Endodermal cell (in vitro differentiated cells): ENCODE measurements at regions not wholly inside any gene's neighbourhood (a gene's known extent, or its start where the extent isn't known, plus 50 kb on each side); places are given as distances from the start of the nearest gene placed in this dataset.

Experiments used
- DNase-seq: peaks from one replicate; pipeline ENCODE4 v3.0.0-alpha.2; 2017
- H3K27ac ChIP-seq: 2 replicates; pipeline ENCODE4 v1.5.1; 2013; ENCODE audit warnings: mild to moderate bottlenecking, low read depth, low read length, moderate library complexity
- H3K27me3 ChIP-seq: 2 replicates; pipeline ENCODE4 v1.6.1; 2013; ENCODE audit warnings: mild to moderate bottlenecking, low read length, moderate library complexity; ENCODE audit not compliant: insufficient read depth, control insufficient read depth, poor library complexity, severe bottlenecking
- H3K36me3 ChIP-seq: 2 replicates; pipeline ENCODE4 v1.7.0; 2013; ENCODE audit warnings: mild to moderate bottlenecking, low read length, moderate library complexity; ENCODE audit not compliant: control insufficient read depth, insufficient read depth
- H3K4me1 ChIP-seq: one replicate; pipeline ENCODE4 v1.7.0; 2013; ENCODE audit warnings: low read length; ENCODE audit not compliant: control insufficient read depth, insufficient read depth
- H3K4me3 ChIP-seq: 2 replicates; pipeline ENCODE4 v1.5.1; 2013; ENCODE audit warnings: mild to moderate bottlenecking, low read length, moderate library complexity
- H3K9ac ChIP-seq: 2 replicates; pipeline ENCODE4 v1.6.1; 2013; ENCODE audit warnings: mild to moderate bottlenecking, low read length, moderate library complexity; ENCODE audit not compliant: poor library complexity, severe bottlenecking; ENCODE audit errors: extremely low read depth
- H3K9me3 ChIP-seq: 2 replicates; pipeline ENCODE4 v1.6.1; 2013; ENCODE audit warnings: mild to moderate bottlenecking, low read length, moderate library complexity; ENCODE audit not compliant: control insufficient read depth
- H3K27ac Mint-ChIP-seq: 2 replicates; pipeline ENCODE4 v1.8.0; 2020; ENCODE audit warnings: mixed read lengths
- H3K27me3 Mint-ChIP-seq: 2 replicates; pipeline ENCODE4 v1.8.0; 2021; ENCODE audit warnings: mild to moderate bottlenecking, mixed read lengths; ENCODE audit not compliant: insufficient read depth
- H3K36me3 Mint-ChIP-seq: 2 replicates; pipeline ENCODE4 v1.8.0; 2020; ENCODE audit warnings: low read depth, mixed read lengths
- H3K4me1 Mint-ChIP-seq: 2 replicates; pipeline ENCODE4 v1.8.0; 2020; ENCODE audit warnings: mixed read lengths
- H3K4me3 Mint-ChIP-seq: 2 replicates; pipeline ENCODE4 v1.8.0; 2020; ENCODE audit warnings: mild to moderate bottlenecking, moderate library complexity, mixed read lengths
- H3K9me3 Mint-ChIP-seq: 2 replicates; pipeline ENCODE4 v1.8.0; 2020; ENCODE audit warnings: mild to moderate bottlenecking, mixed read lengths
- CTCF ChIP-seq: fragments of 200-600 bp; sonication (generic); conservative IDR thresholded peaks from 2 replicates; pipeline ENCODE4 v1.5.0; 2021; ENCODE audit warnings: antibody characterized with exemption, mild to moderate bottlenecking
- WGBS, 2 experiments: methylation state at CpG; one replicate each; pipeline versions ENCODE4 v1.1.5 to v1.1.7; 2013; ENCODE audit warnings: missing lambda C conversion rate in 2 of 2, mixed read lengths in 1 of 2; ENCODE audit not compliant: insufficient coverage in 1 of 2, insufficient read length in 1 of 2; 5-methylcytosine and 5-hydroxymethylcytosine counted together

DNA sequence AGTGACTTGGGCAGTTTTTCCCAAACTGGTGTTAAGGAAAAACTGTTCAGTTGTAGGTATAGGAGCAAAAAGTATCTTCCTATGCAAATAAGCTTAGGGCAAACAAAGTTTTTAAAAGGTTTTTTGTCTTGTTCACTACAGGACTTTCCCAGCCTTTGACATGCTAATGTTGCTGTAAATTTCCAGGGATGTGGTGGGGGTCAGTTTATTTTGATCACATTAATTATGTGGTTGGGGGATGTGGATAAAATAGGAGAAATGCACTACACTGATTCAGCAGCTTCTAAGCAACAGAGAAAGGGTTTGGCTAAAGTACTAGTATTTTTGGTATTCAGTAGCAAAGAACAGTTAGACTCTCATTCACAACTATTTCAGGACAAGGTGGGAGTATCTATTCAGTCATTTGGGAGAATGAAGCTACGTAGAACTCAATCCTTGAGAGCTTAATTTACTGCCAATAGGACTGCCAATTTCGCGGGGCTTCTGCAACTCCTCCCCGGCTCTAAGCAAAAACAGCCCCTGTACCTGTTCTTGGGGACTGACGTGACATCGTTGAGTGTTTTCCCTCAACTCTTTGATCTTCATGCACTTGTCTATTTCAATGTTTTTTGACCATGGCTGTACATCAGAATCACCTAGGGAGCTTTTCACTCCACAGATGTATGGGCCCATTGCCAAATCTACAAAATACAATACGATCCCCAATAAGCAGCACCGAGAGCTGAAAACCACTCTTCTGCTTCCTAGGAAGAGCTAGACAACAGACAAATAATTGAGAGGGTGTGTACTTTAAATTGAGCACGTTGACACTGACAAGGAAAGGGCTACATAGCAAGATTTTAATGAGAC lies 94.8 kb upstream of the NHSL1 start:
- 58 to 63% methylated on average over 8 to 9 of the region's 9 CpGs for WGBS, 2 experiments
- no peaks in the 10 kb centered on the region for H3K9me3 ChIP-seq
- no peaks in the 10 kb centered on the region for H3K36me3 Mint-ChIP-seq
- H3K27me3 Mint-ChIP-seq: no peaks in the 10 kb centered on the region
- H3K4me3 ChIP-seq: no peak overlapping the region
- H3K27me3 ChIP-seq: no peaks in the 10 kb centered on the region
- H3K9ac ChIP-seq: no peak overlapping the region
- no peak overlapping the region for H3K27ac ChIP-seq
- H3K4me1 ChIP-seq: no peaks in the 10 kb centered on the region
- no peaks in the 10 kb centered on the region for H3K36me3 ChIP-seq
- DNase-seq: peak; percentile 55
- no peaks in the 10 kb centered on the region for H3K9me3 Mint-ChIP-seq
- H3K27ac Mint-ChIP-seq: peak overlapping the region; percentile 41
- H3K4me3 Mint-ChIP-seq: no peak overlapping the region
- no peak for TF ChIP-seq CTCF
- peaks cover 19% of the 10 kb centered on the region for H3K4me1 Mint-ChIP-seq

DNA sequence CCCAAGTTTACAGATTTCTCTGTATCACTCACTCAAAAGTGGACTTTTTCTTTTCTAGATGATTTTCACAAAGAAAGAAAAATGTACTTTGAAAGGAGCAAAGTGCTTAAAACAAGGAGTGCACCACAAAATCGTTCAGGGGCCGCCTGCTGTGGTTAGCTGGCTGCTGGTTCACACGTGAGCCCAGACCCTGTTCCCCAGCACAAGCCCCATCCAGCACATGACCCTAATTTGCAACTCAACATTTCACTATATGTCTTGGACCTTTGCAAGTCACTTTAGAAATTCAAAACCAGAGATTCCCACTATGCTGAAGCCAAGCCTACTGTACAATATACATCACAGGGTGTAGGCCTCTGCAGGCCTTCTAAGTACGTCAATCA lies 95.5 kb upstream of the NHSL1 start:
- Histone ChIP-seq H3K9ac (no peak overlapping the region), H3K27me3 (no peaks in the 10 kb centered on the region), H3K36me3 (no peaks in the 10 kb centered on the region), H3K4me3 (no peak overlapping the region), H3K27ac (no peak overlapping the region), H3K9me3 (no peaks in the 10 kb centered on the region), H3K4me1 (no peaks in the 10 kb centered on the region)
- H3K27ac Mint-ChIP-seq: no peak overlapping the region
- peaks cover 19% of the 10 kb centered on the region for H3K4me1 Mint-ChIP-seq
- no peaks in the 10 kb centered on the region for H3K36me3 Mint-ChIP-seq
- no peaks in the 10 kb centered on the region for H3K9me3 Mint-ChIP-seq
- H3K27me3 Mint-ChIP-seq: no peaks in the 10 kb centered on the region
- 84% methylated on average over 4 of the region's 4 CpGs; no CpG with 5 or more reads in 1 of the 2 experiments for WGBS, 2 experiments
- no peak for TF ChIP-seq CTCF
- no peak overlapping the region for H3K4me3 Mint-ChIP-seq
- peak; percentile 31 for DNase-seq

- no peak for DNase-seq
- no peak overlapping the region for H3K27ac Mint-ChIP-seq
- no peaks in the 10 kb centered on the region for H3K27me3 Mint-ChIP-seq
- Histone ChIP-seq H3K9me3 (no peaks in the 10 kb centered on the region), H3K27me3 (no peaks in the 10 kb centered on the region), H3K9ac (no peak overlapping the region), H3K4me3 (no peak overlapping the region), H3K36me3 (no peaks in the 10 kb centered on the region), H3K4me1 (no peaks in the 10 kb centered on the region), H3K27ac (no peak overlapping the region)
- TF ChIP-seq CTCF: no peak
- H3K36me3 Mint-ChIP-seq: no peaks in the 10 kb centered on the region
- H3K9me3 Mint-ChIP-seq: no peaks in the 10 kb centered on the region
- peaks cover 19% of the 10 kb centered on the region for H3K4me1 Mint-ChIP-seq
- no peak overlapping the region for H3K4me3 Mint-ChIP-seq
- 85 to 88% methylated on average over 2 to 5 of the region's 5 CpGs for WGBS, 2 experiments
Observed at GRCh38 chr6:138596126-138596525, 96.8 kb upstream of the NHSL1 start.
